ENCODE measurements at regions not wholly inside any gene's neighbourhood (a gene's known extent, or its start where the extent isn't known, plus 50 kb on each side); places are given as distances from the start of the nearest gene placed in this dataset.
"Not testable (repeated sequence)": the region's sequence is repeated elsewhere in the genome, so short reads cannot be mapped to it uniquely, and the experiment has no call there.

- H3K4me3 ChIP-seq: no peak overlapping the region
- no peak overlapping the region for H3K27ac ChIP-seq
- DNase-seq: no peak
- intact Hi-C loops (cut with DNase I): no loop called here
- no peaks in the 10 kb centered on the region for H3K4me1 ChIP-seq
- no peaks in the 10 kb centered on the region for H3K27me3 ChIP-seq
- no peaks in the 10 kb centered on the region for H3K36me3 ChIP-seq
- TF ChIP-seq POLR2A (IDR thresholded peaks at IDR 0.05): no peak
- TF ChIP-seq EP300 (IDR thresholded peaks at IDR 0.05): no peak
- no peak for TF ChIP-seq POLR2AphosphoS5 (IDR thresholded peaks at IDR 0.05)
- no peak for TF ChIP-seq CTCF (IDR thresholded peaks at IDR 0.05)
- H3K9me3 ChIP-seq: no peaks in the 10 kb centered on the region
Observed at GRCh38 chr10:109556399-109556798, 366.9 kb downstream of the XPNPEP1 start.

- DNase-seq; H3K9me3 ChIP-seq; H3K4me3 ChIP-seq; intact Hi-C loops (cut with DNase I); H3K27ac ChIP-seq; H3K4me1 ChIP-seq; H3K27me3 ChIP-seq; H3K36me3 ChIP-seq: not testable (repeated sequence)
- WGBS, 2 donors: 37 to 48% methylated on average over 8 of the region's 8 CpGs
Observed at GRCh38 chr10:109542050-109542603, 381.2 kb downstream of the XPNPEP1 start.

- WGBS, 2 donors: 76 to 87% methylated on average over 3 of the region's 3 CpGs
- Histone ChIP-seq H3K4me1 (no peaks in the 10 kb centered on the region), H3K27ac (no peak overlapping the region), H3K36me3 (no peaks in the 10 kb centered on the region), H3K4me3 (no peak overlapping the region), H3K27me3 (no peaks in the 10 kb centered on the region), H3K9me3 (peaks cover 0 to 10% (median 7%) of the 10 kb centered on the region in 4 donors)
- no peak for TF ChIP-seq EP300 (IDR thresholded peaks at IDR 0.05)
- TF ChIP-seq POLR2AphosphoS5 (IDR thresholded peaks at IDR 0.05): no peak
- TF ChIP-seq CTCF (IDR thresholded peaks at IDR 0.05): no peak
- TF ChIP-seq POLR2A (IDR thresholded peaks at IDR 0.05): no peak
- intact Hi-C loops (cut with DNase I): no loop called here
- DNase-seq: no peak
Observed at GRCh38 chr10:109534193-109534592, 389.1 kb downstream of the XPNPEP1 start.

GRCh38 chr10:109529258-109529657, 394.1 kb downstream of the XPNPEP1 start:
- H3K4me1 ChIP-seq: no peaks in the 10 kb centered on the region
- no peaks in the 10 kb centered on the region for H3K36me3 ChIP-seq
- peaks cover 3 to 15% (median 7%) of the 10 kb centered on the region in 4 donors for H3K9me3 ChIP-seq
- TF ChIP-seq POLR2AphosphoS5 (IDR thresholded peaks at IDR 0.05) (no peak), EP300 (IDR thresholded peaks at IDR 0.05) (no peak), CTCF (IDR thresholded peaks at IDR 0.05) (no peak), POLR2A (IDR thresholded peaks at IDR 0.05) (no peak)
- intact Hi-C loops (cut with DNase I): no loop called here
- H3K4me3 ChIP-seq: no peak overlapping the region
- H3K27me3 ChIP-seq: no peaks in the 10 kb centered on the region
- H3K27ac ChIP-seq: no peak overlapping the region
- no peak for DNase-seq

- intact Hi-C loops (cut with DNase I): no loop called here
Observed at GRCh38 chr10:109517748-109518147, 405.6 kb downstream of the XPNPEP1 start.

GRCh38 chr10:109504401-109504800, 418.9 kb downstream of the XPNPEP1 start:
- no peak overlapping the region for H3K27ac ChIP-seq
- TF ChIP-seq POLR2A (IDR thresholded peaks at IDR 0.05) (no peak), CTCF (IDR thresholded peaks at IDR 0.05) (no peak), EP300 (IDR thresholded peaks at IDR 0.05) (no peak), POLR2AphosphoS5 (IDR thresholded peaks at IDR 0.05) (no peak)
- intact Hi-C loops (cut with DNase I): no loop called here
- WGBS, 2 donors: 0 to 36% methylated on average over 1 of the region's 1 CpG
- no peaks in the 10 kb centered on the region for H3K9me3 ChIP-seq
- no peak overlapping the region for H3K4me3 ChIP-seq
- H3K4me1 ChIP-seq: peaks cover 0 to 8% (median 3%) of the 10 kb centered on the region in 4 donors
- DNase-seq: no peak
- H3K27me3 ChIP-seq: no peaks in the 10 kb centered on the region
- H3K36me3 ChIP-seq: no peaks in the 10 kb centered on the region

More at GRCh38 chr10:109517748-109518147, 405.6 kb downstream of the XPNPEP1 start:
- Histone ChIP-seq H3K4me3 (no peak overlapping the region), H3K36me3 (no peaks in the 10 kb centered on the region), H3K27ac (no peak overlapping the region), H3K27me3 (no peaks in the 10 kb centered on the region), H3K9me3 (no peaks in the 10 kb centered on the region), H3K4me1 (no peaks in the 10 kb centered on the region)
- 72 to 79% methylated on average over 4 of the region's 4 CpGs for WGBS, 2 donors
- TF ChIP-seq POLR2A (IDR thresholded peaks at IDR 0.05) (no peak), POLR2AphosphoS5 (IDR thresholded peaks at IDR 0.05) (peak in 2 of 4 donors; percentile 65 to 71)
- DNase-seq: no peak
